ENCODE measurements at regions not wholly inside any gene's neighbourhood (a gene's known extent, or its start where the extent isn't known, plus 50 kb on each side); places are given as distances from the start of the nearest gene placed in this dataset.

GRCh38 chr3:67774676-67775075, 120.3 kb upstream of the SUCLG2 start:
- no peak for TF ChIP-seq CTCF (IDR thresholded peaks at IDR 0.05)
- no peak for TF ChIP-seq POLR2A (IDR thresholded peaks at IDR 0.05)
- TF ChIP-seq POLR2AphosphoS5 (IDR thresholded peaks at IDR 0.05; ENCODE audit: insufficient read depth in 1 of 2, low read depth in 1 of 2) = no peak

All from vagina (tissue), 2 donors.